Thyroid gland (tissue), 4 donors: ENCODE measurements at regions not wholly inside any gene's neighbourhood (a gene's known extent, or its start where the extent isn't known, plus 50 kb on each side); places are given as distances from the start of the nearest gene placed in this dataset. TPM values are rescaled to one million over a fixed set of nuclear protein-coding genes. Genes with fewer than 3 reads are reported as not detected.

Experiments
- DNase-seq, 2 donors: peaks; one replicate each; pipeline ENCODE4 v3.0.0-alpha.2; 2019
- H3K27ac ChIP-seq, 3 donors: fragments of 200-600 bp; sonication (generic); 1 replicate in 2 of 3; 2 replicates in 1 of 3; pipeline ENCODE4 v1.5.1; 2016 to 2019; ENCODE audit warnings: mild to moderate bottlenecking in 1 of 3, moderate library complexity in 1 of 3
- H3K27me3 ChIP-seq: fragments of 200-600 bp; sonication (generic); one replicate; pipeline ENCODE4 v1.5.1; 2019
- H3K36me3 ChIP-seq, 2 donors: fragments of 200-600 bp; sonication (generic); one replicate each; pipeline ENCODE4 v1.5.1; 2016 to 2019
- H3K4me1 ChIP-seq, 2 donors: fragments of 200-600 bp; sonication (generic); one replicate each; pipeline ENCODE4 v1.5.1; 2017 to 2019
- H3K4me3 ChIP-seq, 3 donors: fragments of 200-600 bp; sonication (generic); replicated peaks in 1 of 3; 1 replicate in 2 of 3; 2 replicates in 1 of 3; pipeline ENCODE4 v1.5.1; 2016; ENCODE audit warnings: mild to moderate bottlenecking in 1 of 3
- H3K9me3 ChIP-seq: fragments of 200-600 bp; sonication (generic); one replicate; pipeline ENCODE4 v1.5.1; 2017
- POLR2A ChIP-seq, 2 donors: fragments of 450-650 bp; IDR thresholded peaks; one replicate each; pipeline ENCODE4 v1.6.1; 2017; ENCODE audit warnings: antibody characterized with exemption in 2 of 2, mild to moderate bottlenecking in 2 of 2, moderate library complexity in 1 of 2
- WGBS, 2 donors: methylation state at CpG; one replicate each; pipeline ENCODE4 v1.1.5; 2017; 5-methylcytosine and 5-hydroxymethylcytosine counted together
- intact Hi-C: fragments of 100-400 bp; cut with DNase I; formaldehyde crosslinking; loops from one replicate; pipeline ENCODE4 v1.15.1; 2023
- microRNA-seq: library from miRNA; unstranded; fragments of <30 nt; microRNA quantifications from one replicate; pipeline ENCODE4, GENCODE V29; 2016
- small RNA-seq: library from RNA; depleted of rRNA; stranded (forward); fragments of <200 nt; gene quantifications from one replicate; pipeline ENCODE3, GENCODE V24; 2016
- TF ChIP-seq, protein P1 (sequence below), 6 experiments: fragments of 200-600 bp in 3 of 6; fragments of 450-650 bp in 3 of 6; sonication (generic) in 3 of 6; IDR thresholded peaks; one replicate each; pipeline ENCODE4 v1.5.1; 2016 to 2019; ENCODE audit warnings: antibody characterized with exemption in 6 of 6, mild to moderate bottlenecking in 2 of 6, inconsistent platforms in 1 of 6, moderate library complexity in 1 of 6

DNA sequence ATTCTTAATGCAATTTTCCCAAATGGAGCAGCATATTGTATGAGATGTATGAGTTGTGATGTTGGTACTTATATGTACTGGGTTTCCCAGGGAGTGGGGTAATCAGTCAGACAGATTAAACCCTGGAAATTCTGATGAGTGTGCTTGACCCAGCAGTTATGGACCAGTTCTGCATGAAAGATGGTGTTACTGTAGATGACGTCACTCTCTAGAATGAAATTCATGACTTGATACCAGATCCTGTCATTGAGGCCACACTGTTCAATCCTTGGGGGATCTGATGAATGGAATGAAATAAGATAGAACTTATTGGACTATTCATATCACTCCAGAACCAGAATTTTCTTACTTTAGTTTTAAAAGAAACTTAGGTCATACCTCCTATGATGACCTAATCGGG, 534.3 kb downstream of the PLXDC2 start:
- Histone ChIP-seq H3K4me3 (no peak overlapping the region), H3K4me1 (no peaks in the 10 kb centered on the region), H3K27me3 (no peaks in the 10 kb centered on the region), H3K27ac (no peak overlapping the region), H3K36me3 (no peaks in the 10 kb centered on the region), H3K9me3 (no peaks in the 10 kb centered on the region)
- intact Hi-C loops: no loop called here
- no peak for DNase-seq
- WGBS, 2 donors: 96 to 99% methylated on average over 2 of the region's 2 CpGs
- TF ChIP-seq, protein P1, sequence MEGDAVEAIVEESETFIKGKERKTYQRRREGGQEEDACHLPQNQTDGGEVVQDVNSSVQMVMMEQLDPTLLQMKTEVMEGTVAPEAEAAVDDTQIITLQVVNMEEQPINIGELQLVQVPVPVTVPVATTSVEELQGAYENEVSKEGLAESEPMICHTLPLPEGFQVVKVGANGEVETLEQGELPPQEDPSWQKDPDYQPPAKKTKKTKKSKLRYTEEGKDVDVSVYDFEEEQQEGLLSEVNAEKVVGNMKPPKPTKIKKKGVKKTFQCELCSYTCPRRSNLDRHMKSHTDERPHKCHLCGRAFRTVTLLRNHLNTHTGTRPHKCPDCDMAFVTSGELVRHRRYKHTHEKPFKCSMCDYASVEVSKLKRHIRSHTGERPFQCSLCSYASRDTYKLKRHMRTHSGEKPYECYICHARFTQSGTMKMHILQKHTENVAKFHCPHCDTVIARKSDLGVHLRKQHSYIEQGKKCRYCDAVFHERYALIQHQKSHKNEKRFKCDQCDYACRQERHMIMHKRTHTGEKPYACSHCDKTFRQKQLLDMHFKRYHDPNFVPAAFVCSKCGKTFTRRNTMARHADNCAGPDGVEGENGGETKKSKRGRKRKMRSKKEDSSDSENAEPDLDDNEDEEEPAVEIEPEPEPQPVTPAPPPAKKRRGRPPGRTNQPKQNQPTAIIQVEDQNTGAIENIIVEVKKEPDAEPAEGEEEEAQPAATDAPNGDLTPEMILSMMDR (IDR thresholded peaks at IDR 0.05): no peak
- TF ChIP-seq POLR2A (IDR thresholded peaks at IDR 0.05): no peak

GRCh38 chr10:20343036-20343435, 526.8 kb downstream of the PLXDC2 start:
- H3K9me3 ChIP-seq: no peaks in the 10 kb centered on the region
- H3K27me3 ChIP-seq: no peaks in the 10 kb centered on the region
- TF ChIP-seq, protein P1 (IDR thresholded peaks at IDR 0.05): no peak
- no peak for TF ChIP-seq POLR2A (IDR thresholded peaks at IDR 0.05)
- 78 to 79% methylated on average over 3 of the region's 3 CpGs for WGBS, 2 donors
- H3K4me3 ChIP-seq: no peak overlapping the region
- DNase-seq: no peak
- intact Hi-C loops: no loop called here
- H3K4me1 ChIP-seq: no peaks in the 10 kb centered on the region
- no peaks in the 10 kb centered on the region for H3K36me3 ChIP-seq
- no peak overlapping the region for H3K27ac ChIP-seq

Small RNAs in the stretch of these regions (microRNA-seq; reads per million reads assigned to microRNA genes)
- gene MIR4675: not detected

Small RNAs in the stretch of these regions (small RNA-seq; reads per million reads assigned to genes)
- gene AL590032.1 (not detected), gene MIR4675 (not detected)
